ENCODE measurements at regions not wholly inside any gene's neighbourhood (a gene's known extent, or its start where the extent isn't known, plus 50 kb on each side); places are given as distances from the start of the nearest gene placed in this dataset.
"Not testable (repeated sequence)": the region's sequence is repeated elsewhere in the genome, so short reads cannot be mapped to it uniquely, and the experiment has no call there.

- no peak for DNase-seq
Measured at GRCh38 chr20:48374991-48375595, 452.7 kb downstream of the PREX1 start.

- not testable (repeated sequence) for DNase-seq
Measured at GRCh38 chr20:48374031-48374907, 453.5 kb downstream of the PREX1 start.

GRCh38 chr20:48373555-48373934 is 454.3 kb downstream of the PREX1 start:
- no peak for DNase-seq

- not testable (repeated sequence) for DNase-seq
Measured at GRCh38 chr20:48372851-48373554, 454.8 kb downstream of the PREX1 start.

GRCh38 chr20:48371211-48371610 is 456.6 kb downstream of the PREX1 start:
- DNase-seq = no peak

- peak; percentile 32 for DNase-seq
Measured at GRCh38 chr20:48368580-48369021, 459.2 kb downstream of the PREX1 start.

GRCh38 chr20:48367541-48368358 is 460.0 kb downstream of the PREX1 start:
- not testable (repeated sequence) for DNase-seq

- DNase-seq = no peak
Measured at GRCh38 chr20:48366230-48366629, 461.6 kb downstream of the PREX1 start.

- DNase-seq = no peak
Measured at GRCh38 chr20:48364688-48365421, 462.9 kb downstream of the PREX1 start.

GRCh38 chr20:48364055-48364454 is 463.7 kb downstream of the PREX1 start:
- DNase-seq = no peak

GRCh38 chr20:48360342-48360975 is 467.3 kb downstream of the PREX1 start:
- no peak for DNase-seq

- DNase-seq = no peak
Measured at GRCh38 chr20:48359692-48360341, 468.0 kb downstream of the PREX1 start.

GRCh38 chr20:48359055-48359390 is 468.8 kb downstream of the PREX1 start:
- not testable (repeated sequence) for DNase-seq

GRCh38 chr20:48358176-48359054 is 469.4 kb downstream of the PREX1 start:
- DNase-seq = no peak

GRCh38 chr20:48357714-48358113 is 470.1 kb downstream of the PREX1 start:
- DNase-seq = no peak

GRCh38 chr20:48354903-48355302 is 472.9 kb downstream of the PREX1 start:
- no peak for DNase-seq

- DNase-seq = no peak
Measured at GRCh38 chr20:48354320-48354876, 473.4 kb downstream of the PREX1 start.

- no peak for DNase-seq
Measured at GRCh38 chr20:48352628-48353027, 475.2 kb downstream of the PREX1 start.

- no peak for DNase-seq
Measured at GRCh38 chr20:48352042-48352441, 475.8 kb downstream of the PREX1 start.
